Ascending aorta (tissue), 2 donors: ENCODE measurements at regions not wholly inside any gene's neighbourhood (a gene's known extent, or its start where the extent isn't known, plus 50 kb on each side); places are given as distances from the start of the nearest gene placed in this dataset.

Experiments
- DNase-seq, 2 donors: peaks; one replicate each; pipeline ENCODE4 v3.0.0-alpha.2; 2019; ENCODE audit warnings: low spot score in 2 of 2
- H3K27ac ChIP-seq, 2 donors: fragments of 200-600 bp; sonication (generic); one replicate each; pipeline ENCODE4 v1.5.1; 2016 to 2017; ENCODE audit warnings: mild to moderate bottlenecking in 1 of 2
- H3K27me3 ChIP-seq: fragments of 200-600 bp; sonication (generic); one replicate; pipeline ENCODE4 v1.5.1; 2017
- H3K36me3 ChIP-seq, 2 donors: fragments of 200-600 bp; sonication (generic); one replicate each; pipeline ENCODE4 v1.5.1; 2016
- H3K4me1 ChIP-seq, 2 donors: fragments of 200-600 bp; sonication (generic); one replicate each; pipeline ENCODE4 v1.5.1; 2016 to 2017; ENCODE audit warnings: mild to moderate bottlenecking in 1 of 2
- H3K4me3 ChIP-seq, 2 donors: fragments of 200-600 bp; sonication (generic); one replicate each; pipeline ENCODE4 v1.5.1; 2016 to 2017; ENCODE audit warnings: mild to moderate bottlenecking in 1 of 2
- H3K9me3 ChIP-seq, 2 donors: fragments of 200-600 bp; sonication (generic); one replicate each; pipeline ENCODE4 v1.5.1; 2016
- intact Hi-C: fragments of 100-400 bp; cut with DNase I; formaldehyde crosslinking; loops from one replicate; pipeline ENCODE4 v1.15.1; 2023
- TF ChIP-seq, protein P1 (sequence below), 3 experiments: fragments of 200-600 bp in 2 of 3; fragments of 450-650 bp in 1 of 3; sonication (generic) in 2 of 3; IDR thresholded peaks; one replicate each; pipeline ENCODE4 v1.5.1; 2016 to 2019; ENCODE audit warnings: antibody characterized with exemption in 3 of 3, mild to moderate bottlenecking in 1 of 3, moderate library complexity in 1 of 3

DNA sequence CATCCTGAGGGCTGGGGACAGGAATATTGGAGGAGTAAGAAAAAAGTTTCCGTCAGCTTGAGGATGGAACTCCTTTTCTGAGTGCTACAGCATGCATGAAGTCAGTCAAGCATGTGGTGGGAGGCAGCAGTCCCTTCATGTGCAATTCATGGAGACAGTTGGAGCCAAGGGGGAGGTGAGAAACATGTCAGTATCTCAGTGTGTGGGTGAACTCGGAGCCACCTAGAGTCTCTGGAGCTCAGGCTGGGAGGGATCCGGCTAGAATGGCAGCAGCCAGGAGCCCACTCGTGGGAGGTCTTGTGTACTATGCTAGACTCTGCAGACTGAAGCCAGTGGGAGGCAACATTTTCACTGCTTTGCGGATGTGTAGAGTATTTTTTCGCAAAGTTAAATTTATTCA lies 60.3 kb downstream of the AVPR1A start:
- H3K27ac ChIP-seq, result no peak overlapping the region
- H3K9me3 ChIP-seq, result no peaks in the 10 kb centered on the region
- H3K36me3 ChIP-seq, result no peaks in the 10 kb centered on the region
- no peaks in the 10 kb centered on the region for H3K4me1 ChIP-seq
- no peak for DNase-seq
- TF ChIP-seq, protein P1, sequence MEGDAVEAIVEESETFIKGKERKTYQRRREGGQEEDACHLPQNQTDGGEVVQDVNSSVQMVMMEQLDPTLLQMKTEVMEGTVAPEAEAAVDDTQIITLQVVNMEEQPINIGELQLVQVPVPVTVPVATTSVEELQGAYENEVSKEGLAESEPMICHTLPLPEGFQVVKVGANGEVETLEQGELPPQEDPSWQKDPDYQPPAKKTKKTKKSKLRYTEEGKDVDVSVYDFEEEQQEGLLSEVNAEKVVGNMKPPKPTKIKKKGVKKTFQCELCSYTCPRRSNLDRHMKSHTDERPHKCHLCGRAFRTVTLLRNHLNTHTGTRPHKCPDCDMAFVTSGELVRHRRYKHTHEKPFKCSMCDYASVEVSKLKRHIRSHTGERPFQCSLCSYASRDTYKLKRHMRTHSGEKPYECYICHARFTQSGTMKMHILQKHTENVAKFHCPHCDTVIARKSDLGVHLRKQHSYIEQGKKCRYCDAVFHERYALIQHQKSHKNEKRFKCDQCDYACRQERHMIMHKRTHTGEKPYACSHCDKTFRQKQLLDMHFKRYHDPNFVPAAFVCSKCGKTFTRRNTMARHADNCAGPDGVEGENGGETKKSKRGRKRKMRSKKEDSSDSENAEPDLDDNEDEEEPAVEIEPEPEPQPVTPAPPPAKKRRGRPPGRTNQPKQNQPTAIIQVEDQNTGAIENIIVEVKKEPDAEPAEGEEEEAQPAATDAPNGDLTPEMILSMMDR (IDR thresholded peaks at IDR 0.05), result no peak
- no peak overlapping the region for H3K4me3 ChIP-seq
- intact Hi-C loops, result no loop called here
- H3K27me3 ChIP-seq, result no peaks in the 10 kb centered on the region

DNA sequence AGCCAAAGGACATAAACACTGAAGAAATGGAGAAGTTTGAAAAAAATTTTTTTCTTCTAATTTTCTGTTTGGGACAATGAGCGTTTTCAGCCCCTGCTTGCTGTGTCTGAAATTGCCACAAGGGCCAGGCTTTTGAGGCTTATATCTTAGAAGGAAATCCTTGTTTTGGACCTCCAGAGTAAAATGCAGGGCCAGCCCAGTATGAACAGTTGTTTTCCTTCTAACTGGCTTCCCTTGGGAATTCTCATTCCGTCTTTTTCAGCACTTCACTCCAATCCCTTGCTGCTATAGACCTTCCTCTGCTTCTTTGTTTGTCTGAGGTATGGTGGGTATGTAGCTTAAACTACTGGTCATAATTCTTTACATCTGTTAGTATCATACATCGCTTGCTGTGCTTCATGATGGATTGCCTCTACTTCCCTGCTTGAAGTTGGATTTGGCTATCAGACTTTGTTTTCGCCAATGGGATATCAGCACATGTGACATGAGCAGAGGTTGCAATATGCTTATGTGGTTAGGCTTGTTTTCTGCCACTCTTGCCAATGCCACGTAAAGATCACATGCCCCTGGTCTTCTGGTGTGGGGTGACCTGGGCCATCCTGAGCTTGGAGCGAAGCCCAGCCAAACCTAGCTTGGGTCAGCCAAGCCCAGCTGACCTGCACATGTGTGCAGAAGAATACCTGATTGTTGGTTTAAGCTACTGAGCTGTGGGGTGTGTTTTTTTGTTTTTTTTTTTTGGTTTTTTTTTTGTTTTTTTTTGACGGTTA lies 64.7 kb downstream of the AVPR1A start:
- no peak overlapping the region for H3K27ac ChIP-seq
- no peak overlapping the region for H3K4me3 ChIP-seq
- TF ChIP-seq, protein P1 (IDR thresholded peaks at IDR 0.05), result no peak
- DNase-seq, result no peak
- intact Hi-C loops, result no loop called here
- no peaks in the 10 kb centered on the region for H3K27me3 ChIP-seq
- no peaks in the 10 kb centered on the region for H3K9me3 ChIP-seq
- H3K36me3 ChIP-seq, result no peaks in the 10 kb centered on the region
- no peaks in the 10 kb centered on the region for H3K4me1 ChIP-seq

DNA sequence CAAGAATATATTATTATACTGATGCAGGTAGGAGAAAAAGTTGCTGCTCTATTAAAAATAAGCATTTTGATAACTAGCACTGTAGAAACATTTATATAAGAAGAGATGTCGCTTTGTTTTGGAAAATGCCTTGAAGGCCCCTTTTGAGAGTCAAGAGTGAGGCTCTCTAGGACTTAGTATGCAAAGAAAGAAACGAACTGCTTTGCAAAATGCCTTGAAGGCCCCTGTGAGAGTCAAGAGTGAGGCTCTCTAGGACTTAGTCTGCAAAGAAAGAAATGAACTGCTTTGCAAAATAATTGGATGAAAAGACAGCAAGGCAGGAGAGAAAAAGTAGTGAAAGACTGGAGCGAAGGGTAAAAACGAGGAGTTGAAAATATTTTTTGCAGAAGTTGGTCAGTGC lies 65.9 kb downstream of the AVPR1A start:
- H3K4me1 ChIP-seq, result no peaks in the 10 kb centered on the region
- no peak for DNase-seq
- H3K27me3 ChIP-seq, result no peaks in the 10 kb centered on the region
- intact Hi-C loops, result no loop called here
- no peak overlapping the region for H3K27ac ChIP-seq
- H3K36me3 ChIP-seq, result no peaks in the 10 kb centered on the region
- TF ChIP-seq, protein P1 (IDR thresholded peaks at IDR 0.05), result no peak
- H3K4me3 ChIP-seq, result no peak overlapping the region
- no peaks in the 10 kb centered on the region for H3K9me3 ChIP-seq

DNA sequence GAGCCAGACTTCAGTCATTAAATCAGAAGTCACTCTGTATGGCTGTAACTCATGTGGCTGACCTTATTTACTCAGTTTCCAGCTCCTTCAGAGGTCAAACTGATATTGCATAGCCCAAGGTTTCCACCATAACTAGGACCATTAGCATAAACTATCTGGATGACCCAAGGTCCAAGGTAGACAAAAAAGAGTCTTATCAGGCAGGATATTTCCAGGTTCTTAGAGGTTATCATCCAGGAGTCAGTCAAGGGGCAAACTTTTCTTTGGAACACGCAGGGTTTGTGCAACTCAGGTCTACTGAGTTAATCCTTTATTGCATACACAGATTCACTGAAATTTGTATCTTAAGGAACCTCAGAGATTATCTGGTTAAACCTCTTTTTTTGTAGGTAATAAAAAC lies 66.5 kb downstream of the AVPR1A start:
- no peaks in the 10 kb centered on the region for H3K27me3 ChIP-seq
- no peaks in the 10 kb centered on the region for H3K9me3 ChIP-seq
- TF ChIP-seq, protein P1 (IDR thresholded peaks at IDR 0.05), result no peak
- no peaks in the 10 kb centered on the region for H3K36me3 ChIP-seq
- no peak overlapping the region for H3K27ac ChIP-seq
- no peak for DNase-seq
- no peak overlapping the region for H3K4me3 ChIP-seq
- intact Hi-C loops, result no loop called here
- H3K4me1 ChIP-seq, result no peaks in the 10 kb centered on the region

DNA sequence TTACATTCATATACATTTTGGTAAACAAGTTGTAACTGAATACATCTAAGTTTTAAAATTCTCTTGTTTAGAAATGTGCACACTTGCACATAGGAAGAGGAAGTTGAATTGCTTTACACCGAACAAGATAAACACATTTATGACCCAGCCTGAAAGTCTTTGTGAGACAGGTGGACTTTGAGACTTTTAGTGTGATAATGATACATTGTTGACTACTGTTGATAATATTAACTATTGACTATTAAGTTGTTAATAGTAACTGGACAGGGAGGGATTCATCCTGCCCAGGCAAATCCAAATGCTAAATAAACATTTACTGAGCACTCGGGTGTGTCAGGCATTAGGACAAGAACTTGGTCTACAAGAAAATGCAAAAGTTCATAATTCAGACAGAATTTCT lies 68.0 kb downstream of the AVPR1A start:
- Histone ChIP-seq H3K9me3 (no peaks in the 10 kb centered on the region), H3K4me1 (no peaks in the 10 kb centered on the region), H3K36me3 (no peaks in the 10 kb centered on the region), H3K27ac (no peak overlapping the region), H3K4me3 (no peak overlapping the region), H3K27me3 (no peaks in the 10 kb centered on the region)
- DNase-seq, result no peak
- TF ChIP-seq, protein P1 (IDR thresholded peaks at IDR 0.05), result no peak
- intact Hi-C loops, result no loop called here
